Osteoblast (primary cell): ENCODE measurements at regions not wholly inside any gene's neighbourhood (a gene's known extent, or its start where the extent isn't known, plus 50 kb on each side); places are given as distances from the start of the nearest gene placed in this dataset.
"Not testable (repeated sequence)": the region's sequence is repeated elsewhere in the genome, so short reads cannot be mapped to it uniquely, and the experiment has no call there.

Experiments
- DNase-seq: peaks from one replicate; pipeline ENCODE4 v3.0.0; 2011; ENCODE audit warnings: low spot score, mixed read lengths; ENCODE audit not compliant: insufficient read length; ENCODE audit errors: missing footprints
- H2AFZ ChIP-seq: 2 replicates; pipeline ENCODE4 v1.6.0; 2011; ENCODE audit warnings: mild to moderate bottlenecking, low read length
- H3K27ac ChIP-seq: 2 replicates; pipeline ENCODE4 v1.5.1; 2011; ENCODE audit warnings: mild to moderate bottlenecking, low read depth, low read length, moderate library complexity
- H3K27me3 ChIP-seq: 2 replicates; pipeline ENCODE4 v1.6.0; 2012; ENCODE audit warnings: mild to moderate bottlenecking, control low read depth, inconsistent platforms, low read length, moderate library complexity; ENCODE audit not compliant: insufficient read depth
- H3K36me3 ChIP-seq: 2 replicates; pipeline ENCODE4 v1.5.1; 2011; ENCODE audit warnings: mild to moderate bottlenecking, low read length, control low read depth, moderate library complexity; ENCODE audit not compliant: insufficient read depth
- H3K4me1 ChIP-seq: 2 replicates; pipeline ENCODE4 v1.5.1; 2011; ENCODE audit warnings: mild to moderate bottlenecking, low read length, control low read depth, moderate library complexity; ENCODE audit not compliant: insufficient read depth
- H3K4me2 ChIP-seq: 2 replicates; pipeline ENCODE4 v1.6.0; 2011; ENCODE audit warnings: mild to moderate bottlenecking, low read length; ENCODE audit not compliant: insufficient read depth
- H3K4me3 ChIP-seq: fragments of 200-600 bp; sonication (generic); 3 replicates; pipeline ENCODE4 v1.5.1; 2012; ENCODE audit warnings: mild to moderate bottlenecking, low read length, inconsistent platforms; ENCODE audit not compliant: insufficient read depth
- H3K79me2 ChIP-seq: 2 replicates; pipeline ENCODE4 v1.6.0; 2012; ENCODE audit warnings: mild to moderate bottlenecking, low read length, control low read depth, inconsistent platforms; ENCODE audit not compliant: insufficient read depth
- H3K9me3 ChIP-seq: 2 replicates; pipeline ENCODE4 v1.5.1; 2011; ENCODE audit warnings: low read depth, low read length, control low read depth
- H4K20me1 ChIP-seq: 2 replicates; pipeline ENCODE4 v1.6.0; 2012; ENCODE audit warnings: mild to moderate bottlenecking, low read length, control low read depth; ENCODE audit not compliant: insufficient read depth
- CTCF ChIP-seq: IDR thresholded peaks from 2 replicates; pipeline ENCODE4 v1.5.1; 2011; ENCODE audit warnings: mild to moderate bottlenecking, low read depth, low read length, moderate library complexity; ENCODE audit errors: extremely low read depth

DNA sequence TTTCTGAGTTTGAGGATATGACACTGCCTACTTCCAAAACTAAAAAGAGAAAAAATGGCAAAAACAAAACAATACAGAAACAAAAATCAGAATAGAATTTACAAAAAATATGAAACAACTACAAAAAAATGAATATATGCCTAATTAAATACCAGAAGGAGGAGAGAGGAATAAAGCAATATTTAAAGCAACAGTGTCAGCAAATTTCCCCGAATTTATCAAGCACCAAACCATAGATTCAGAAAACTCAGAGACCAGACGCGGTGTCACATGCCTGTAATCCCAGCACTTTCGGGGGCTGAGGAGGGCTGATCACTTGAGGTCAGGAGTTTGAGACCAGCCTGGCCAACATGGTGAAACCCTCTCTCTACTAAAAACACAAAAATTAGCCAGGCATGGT, 1360.9 kb downstream of the SI start:
- H3K4me1 ChIP-seq, result no peaks in the 10 kb centered on the region
- H3K4me2 ChIP-seq, result no peak overlapping the region
- no peak for TF ChIP-seq CTCF
- no peak overlapping the region for H3K27ac ChIP-seq
- H4K20me1 ChIP-seq, result no peaks in the 10 kb centered on the region
- no peaks in the 10 kb centered on the region for H3K36me3 ChIP-seq
- no peak overlapping the region for H3K4me3 ChIP-seq
- H3K9me3 ChIP-seq, result peaks cover 11% of the 10 kb centered on the region
- DNase-seq, result no peak
- no peak overlapping the region for H2AFZ ChIP-seq
- H3K27me3 ChIP-seq, result no peaks in the 10 kb centered on the region
- H3K79me2 ChIP-seq, result no peaks in the 10 kb centered on the region

DNA sequence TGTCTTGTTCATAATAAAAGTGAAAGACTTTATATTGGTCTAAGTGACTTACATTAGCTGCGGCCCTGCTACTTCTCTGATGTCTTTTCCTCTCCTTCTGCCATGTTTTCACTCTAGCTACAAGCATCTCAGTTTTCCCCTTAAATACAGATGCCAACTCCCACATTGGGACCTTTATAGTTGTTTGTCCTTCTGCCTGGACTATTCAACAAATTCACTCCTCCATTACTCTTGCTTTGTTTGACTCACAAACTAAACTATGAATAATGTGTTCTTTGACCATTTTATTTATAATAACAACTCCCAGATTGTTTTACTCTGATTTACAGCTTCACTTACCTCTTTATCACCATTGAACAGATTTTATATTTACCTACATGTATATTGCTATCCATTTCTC, 1369.9 kb downstream of the SI start:
- H4K20me1 ChIP-seq, result no peaks in the 10 kb centered on the region
- no peaks in the 10 kb centered on the region for H3K4me1 ChIP-seq
- H3K4me3 ChIP-seq, result no peak overlapping the region
- H3K9me3 ChIP-seq, result peaks cover 3% of the 10 kb centered on the region
- H3K4me2 ChIP-seq, result no peak overlapping the region
- no peaks in the 10 kb centered on the region for H3K27me3 ChIP-seq
- H3K27ac ChIP-seq, result no peak overlapping the region
- H2AFZ ChIP-seq, result no peak overlapping the region
- no peak for DNase-seq
- H3K36me3 ChIP-seq, result no peaks in the 10 kb centered on the region
- no peaks in the 10 kb centered on the region for H3K79me2 ChIP-seq
- no peak for TF ChIP-seq CTCF

DNA sequence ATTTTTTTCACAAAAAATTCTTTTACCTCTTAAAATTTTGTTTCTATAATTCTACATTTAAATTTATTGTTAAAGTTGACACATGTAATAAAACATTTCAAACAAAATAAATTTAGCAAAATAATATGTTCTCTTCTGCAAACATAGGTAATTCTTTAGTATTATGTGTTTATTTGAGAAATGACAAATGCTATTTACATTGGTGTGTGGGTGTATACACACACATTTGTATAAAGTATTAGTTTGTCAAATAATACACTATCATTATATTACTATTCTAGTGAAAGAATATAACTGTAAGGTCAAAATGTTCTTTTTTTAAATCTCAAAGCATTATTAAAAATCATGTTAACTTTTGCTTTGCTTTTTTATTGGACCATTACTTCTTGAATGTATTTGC, 1370.6 kb downstream of the SI start:
- Histone ChIP-seq H3K4me1 (no peaks in the 10 kb centered on the region), H3K27ac (no peak overlapping the region), H4K20me1 (no peaks in the 10 kb centered on the region), H2AFZ (no peak overlapping the region), H3K36me3 (no peaks in the 10 kb centered on the region), H3K4me3 (no peak overlapping the region), H3K4me2 (no peak overlapping the region), H3K9me3 (peaks cover 3% of the 10 kb centered on the region), H3K27me3 (no peaks in the 10 kb centered on the region), H3K79me2 (no peaks in the 10 kb centered on the region)
- TF ChIP-seq CTCF, result no peak
- no peak for DNase-seq

- H3K4me2 ChIP-seq, H2AFZ ChIP-seq, H3K4me3 ChIP-seq, H3K27me3 ChIP-seq, H3K36me3 ChIP-seq, H3K79me2 ChIP-seq, H3K27ac ChIP-seq, H3K9me3 ChIP-seq, H4K20me1 ChIP-seq, DNase-seq, H3K4me1 ChIP-seq: not testable (repeated sequence)
These were observed 1380.1 kb downstream of the SI start for GRCh38 chr3:163698221-163698620.

DNA sequence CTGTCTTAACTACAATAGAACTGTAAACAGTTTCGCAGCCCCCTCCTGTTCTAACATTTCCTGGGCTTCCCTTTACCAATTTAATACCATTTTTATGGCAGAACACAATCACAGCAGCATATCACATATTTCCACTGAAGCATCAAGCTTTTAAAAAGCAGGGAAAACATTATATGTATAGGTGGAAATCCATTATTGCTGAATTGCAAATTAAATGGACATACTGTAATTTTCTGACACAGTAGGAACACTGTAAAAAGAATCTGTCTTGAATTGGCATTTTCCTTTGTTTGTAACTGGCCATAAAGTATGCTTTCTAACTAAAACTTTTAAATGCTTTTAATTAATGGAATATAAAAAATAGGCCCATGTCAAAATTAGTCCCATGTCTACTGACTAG, 1385.8 kb downstream of the SI start:
- Histone ChIP-seq H3K4me2 (no peak overlapping the region), H2AFZ (no peak overlapping the region), H3K4me3 (no peak overlapping the region), H4K20me1 (no peaks in the 10 kb centered on the region), H3K27ac (no peak overlapping the region), H3K9me3 (peaks cover 5% of the 10 kb centered on the region), H3K27me3 (no peaks in the 10 kb centered on the region), H3K79me2 (no peaks in the 10 kb centered on the region), H3K36me3 (no peaks in the 10 kb centered on the region), H3K4me1 (no peaks in the 10 kb centered on the region)
- DNase-seq, result no peak
- no peak for TF ChIP-seq CTCF
